HL-60 (cell line): ENCODE measurements at regions not wholly inside any gene's neighbourhood (a gene's known extent, or its start where the extent isn't known, plus 50 kb on each side); places are given as distances from the start of the nearest gene placed in this dataset.

ENCODE experiments used
- TF ChIP-seq, protein P1 (sequence below): IDR thresholded peaks from one replicate; pipeline ENCODE4 v1.5.1; 2011; ENCODE audit warnings: low read length, control low read depth, inconsistent platforms; ENCODE audit not compliant: insufficient read depth
- TF ChIP-seq, protein P2 (sequence below): IDR thresholded peaks from 2 replicates; pipeline ENCODE4 v1.6.1; 2012; ENCODE audit warnings: low read depth; ENCODE audit not compliant: insufficient replicate concordance

DNA sequence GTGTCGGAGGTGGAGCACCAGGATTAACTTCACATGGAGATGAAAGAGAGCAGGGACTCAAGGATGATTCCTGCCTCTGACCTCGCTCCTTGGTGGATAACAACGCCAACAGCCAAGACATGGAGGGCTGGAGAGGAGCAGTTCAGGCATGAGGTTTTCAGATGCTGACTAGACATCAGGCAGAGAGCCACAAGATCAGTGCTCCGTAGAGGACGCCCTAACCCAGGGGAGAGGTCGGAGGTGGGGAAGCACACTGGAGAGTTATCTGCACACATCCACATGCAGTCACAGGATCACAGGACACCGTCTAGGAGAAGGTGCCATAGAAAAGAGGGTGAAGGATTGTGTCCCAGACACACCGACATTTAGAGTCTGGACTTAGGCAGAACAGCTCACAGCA, 344.3 kb downstream of the EIPR1 start:
- TF ChIP-seq, protein P1, sequence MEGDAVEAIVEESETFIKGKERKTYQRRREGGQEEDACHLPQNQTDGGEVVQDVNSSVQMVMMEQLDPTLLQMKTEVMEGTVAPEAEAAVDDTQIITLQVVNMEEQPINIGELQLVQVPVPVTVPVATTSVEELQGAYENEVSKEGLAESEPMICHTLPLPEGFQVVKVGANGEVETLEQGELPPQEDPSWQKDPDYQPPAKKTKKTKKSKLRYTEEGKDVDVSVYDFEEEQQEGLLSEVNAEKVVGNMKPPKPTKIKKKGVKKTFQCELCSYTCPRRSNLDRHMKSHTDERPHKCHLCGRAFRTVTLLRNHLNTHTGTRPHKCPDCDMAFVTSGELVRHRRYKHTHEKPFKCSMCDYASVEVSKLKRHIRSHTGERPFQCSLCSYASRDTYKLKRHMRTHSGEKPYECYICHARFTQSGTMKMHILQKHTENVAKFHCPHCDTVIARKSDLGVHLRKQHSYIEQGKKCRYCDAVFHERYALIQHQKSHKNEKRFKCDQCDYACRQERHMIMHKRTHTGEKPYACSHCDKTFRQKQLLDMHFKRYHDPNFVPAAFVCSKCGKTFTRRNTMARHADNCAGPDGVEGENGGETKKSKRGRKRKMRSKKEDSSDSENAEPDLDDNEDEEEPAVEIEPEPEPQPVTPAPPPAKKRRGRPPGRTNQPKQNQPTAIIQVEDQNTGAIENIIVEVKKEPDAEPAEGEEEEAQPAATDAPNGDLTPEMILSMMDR, result no peak
- TF ChIP-seq, protein P2, sequence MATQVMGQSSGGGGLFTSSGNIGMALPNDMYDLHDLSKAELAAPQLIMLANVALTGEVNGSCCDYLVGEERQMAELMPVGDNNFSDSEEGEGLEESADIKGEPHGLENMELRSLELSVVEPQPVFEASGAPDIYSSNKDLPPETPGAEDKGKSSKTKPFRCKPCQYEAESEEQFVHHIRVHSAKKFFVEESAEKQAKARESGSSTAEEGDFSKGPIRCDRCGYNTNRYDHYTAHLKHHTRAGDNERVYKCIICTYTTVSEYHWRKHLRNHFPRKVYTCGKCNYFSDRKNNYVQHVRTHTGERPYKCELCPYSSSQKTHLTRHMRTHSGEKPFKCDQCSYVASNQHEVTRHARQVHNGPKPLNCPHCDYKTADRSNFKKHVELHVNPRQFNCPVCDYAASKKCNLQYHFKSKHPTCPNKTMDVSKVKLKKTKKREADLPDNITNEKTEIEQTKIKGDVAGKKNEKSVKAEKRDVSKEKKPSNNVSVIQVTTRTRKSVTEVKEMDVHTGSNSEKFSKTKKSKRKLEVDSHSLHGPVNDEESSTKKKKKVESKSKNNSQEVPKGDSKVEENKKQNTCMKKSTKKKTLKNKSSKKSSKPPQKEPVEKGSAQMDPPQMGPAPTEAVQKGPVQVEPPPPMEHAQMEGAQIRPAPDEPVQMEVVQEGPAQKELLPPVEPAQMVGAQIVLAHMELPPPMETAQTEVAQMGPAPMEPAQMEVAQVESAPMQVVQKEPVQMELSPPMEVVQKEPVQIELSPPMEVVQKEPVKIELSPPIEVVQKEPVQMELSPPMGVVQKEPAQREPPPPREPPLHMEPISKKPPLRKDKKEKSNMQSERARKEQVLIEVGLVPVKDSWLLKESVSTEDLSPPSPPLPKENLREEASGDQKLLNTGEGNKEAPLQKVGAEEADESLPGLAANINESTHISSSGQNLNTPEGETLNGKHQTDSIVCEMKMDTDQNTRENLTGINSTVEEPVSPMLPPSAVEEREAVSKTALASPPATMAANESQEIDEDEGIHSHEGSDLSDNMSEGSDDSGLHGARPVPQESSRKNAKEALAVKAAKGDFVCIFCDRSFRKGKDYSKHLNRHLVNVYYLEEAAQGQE, result no peak
